Stomach (tissue), 8 donors: ENCODE measurements at regions not wholly inside any gene's neighbourhood (a gene's known extent, or its start where the extent isn't known, plus 50 kb on each side); places are given as distances from the start of the nearest gene placed in this dataset.

Experiments used
- DNase-seq, 2 donors: peaks; one replicate each; pipeline versions ENCODE4 v3.0.0 to v3.0.0-alpha.2; 2013 to 2019
- H3K27ac ChIP-seq, 5 donors: fragments of 200-600 bp in 4 of 5; sonication (generic) in 4 of 5; one replicate each; pipeline ENCODE4 v1.5.1; 2013 to 2019; ENCODE audit warnings: mild to moderate bottlenecking in 1 of 5, moderate library complexity in 1 of 5
- H3K27me3 ChIP-seq, 3 donors: fragments of 200-600 bp; sonication (generic); one replicate each; pipeline ENCODE4 v1.5.1; 2017 to 2019; ENCODE audit warnings: mixed run types in 1 of 3
- H3K36me3 ChIP-seq, 4 donors: fragments of 200-600 bp; sonication (generic); 1 replicate in 3 of 4; 2 replicates in 1 of 4; pipeline ENCODE4 v1.5.1; 2016 to 2019
- H3K4me1 ChIP-seq, 4 donors: fragments of 200-600 bp; sonication (generic); one replicate each; pipeline ENCODE4 v1.5.1; 2016 to 2019
- H3K4me3 ChIP-seq, 4 donors: fragments of 200-600 bp; sonication (generic) in 3 of 4; one replicate each; pipeline ENCODE4 v1.5.1; 2016 to 2019; ENCODE audit warnings: mild to moderate bottlenecking in 1 of 4
- H3K9me3 ChIP-seq, 4 donors: fragments of 200-600 bp; sonication (generic); one replicate each; pipeline ENCODE4 v1.5.1; 2016 to 2019
- CTCF ChIP-seq, 7 experiments: fragments of 450-650 bp in 4 of 7; fragments of 200-600 bp in 3 of 7; sonication (generic) in 3 of 7; IDR thresholded peaks; one replicate each; pipeline ENCODE4 v1.5.1; 2016 to 2019; ENCODE audit warnings: antibody characterized with exemption in 7 of 7, control low read depth in 2 of 7, mild to moderate bottlenecking in 1 of 7
- EP300 ChIP-seq: sonication (generic); formaldehyde crosslinking; IDR thresholded peaks from one replicate; pipeline ENCODE4 v1.6.1; 2017; ENCODE audit warnings: antibody characterized with exemption
- POLR2A ChIP-seq, 4 donors: fragments of 450-650 bp; IDR thresholded peaks; one replicate each; pipeline ENCODE4 v1.6.1; 2016; ENCODE audit warnings: antibody characterized with exemption in 4 of 4, control low read depth in 2 of 4, mild to moderate bottlenecking in 1 of 4, moderate library complexity in 1 of 4
- POLR2AphosphoS5 ChIP-seq, 3 donors: sonication (generic); formaldehyde crosslinking; IDR thresholded peaks; one replicate each; pipeline ENCODE4 v1.6.1; 2016; ENCODE audit warnings: antibody characterized with exemption in 3 of 3
- WGBS, 5 donors: extraction: QIAGEN DNeasy Blood & Tissue Kit in 3 of 5; methylation state at CpG; one replicate each; pipeline versions ENCODE4 v1.1.5 to v1.1.7; 2013 to 2018; 5-methylcytosine and 5-hydroxymethylcytosine counted together
- intact Hi-C: fragments of 100-400 bp; cut with DNase I; formaldehyde crosslinking; loops from one replicate; pipeline ENCODE4 v1.15.1; 2023; ENCODE audit warnings: low total_unique reads
- donor health status: healthy with polysubstance abuse.
- donor health status: Bipolar disorder and iron deficiency.
- donor health status: healthy.

- 82 to 100% (median 86%) methylated on average over 1 of the region's 1 CpG; no CpG with 5 or more reads in 2 of the 5 donors for WGBS, 5 donors
Observed at GRCh38 chrY:18966001-18966400, 192.5 kb upstream of the HSFY2 start.

GRCh38 chrY:18958846-18959245, 185.3 kb upstream of the HSFY2 start:
- no peaks in the 10 kb centered on the region for H3K4me1 ChIP-seq
- H3K9me3 ChIP-seq = peaks cover 0 to 3% (median 0%) of the 10 kb centered on the region in 4 donors
- no peak overlapping the region for H3K4me3 ChIP-seq
- H3K27ac ChIP-seq = no peak overlapping the region
- H3K36me3 ChIP-seq = no peaks in the 10 kb centered on the region
- H3K27me3 ChIP-seq = no peaks in the 10 kb centered on the region
- intact Hi-C loops = no loop called here
- TF ChIP-seq POLR2A (IDR thresholded peaks at IDR 0.05) (no peak), CTCF (IDR thresholded peaks at IDR 0.05) (no peak), POLR2AphosphoS5 (IDR thresholded peaks at IDR 0.05) (no peak), EP300 (no peak)
- 64 to 88% (median 83%) methylated on average over 4 of the region's 4 CpGs; no CpG with 5 or more reads in 2 of the 5 donors for WGBS, 5 donors
- DNase-seq = no peak

More at GRCh38 chrY:18966001-18966400, 192.5 kb upstream of the HSFY2 start:
- DNase-seq = no peak
- TF ChIP-seq EP300 = no peak
- Histone ChIP-seq H3K27me3 (no peaks in the 10 kb centered on the region), H3K4me1 (no peaks in the 10 kb centered on the region), H3K9me3 (peaks cover 0 to 9% (median 0%) of the 10 kb centered on the region in 4 donors), H3K27ac (no peak overlapping the region), H3K4me3 (no peak overlapping the region), H3K36me3 (no peaks in the 10 kb centered on the region)
- intact Hi-C loops = no loop called here

GRCh38 chrY:18951657-18952435, 178.3 kb upstream of the HSFY2 start:
- no peak overlapping the region for H3K4me3 ChIP-seq
- H3K27ac ChIP-seq = no peak overlapping the region
- intact Hi-C loops = no loop called here
- peaks cover 0 to 7% (median 0%) of the 10 kb centered on the region in 4 donors for H3K9me3 ChIP-seq
- no peaks in the 10 kb centered on the region for H3K27me3 ChIP-seq
- DNase-seq = no peak
- no peaks in the 10 kb centered on the region for H3K4me1 ChIP-seq
- WGBS, 5 donors = 45 to 66% (median 48%) methylated on average over 7 of the region's 7 CpGs; no CpG with 5 or more reads in 2 of the 5 donors
- no peaks in the 10 kb centered on the region for H3K36me3 ChIP-seq
- TF ChIP-seq POLR2AphosphoS5 (IDR thresholded peaks at IDR 0.05) (no peak), POLR2A (IDR thresholded peaks at IDR 0.05) (no peak), EP300 (no peak), CTCF (IDR thresholded peaks at IDR 0.05) (no peak)

GRCh38 chrY:18951019-18951418, 177.5 kb upstream of the HSFY2 start:
- no peak for DNase-seq
- WGBS, 5 donors = 80 to 100% (median 86%) methylated on average over 2 to 5 of the region's 5 CpGs; no CpG with 5 or more reads in 2 of the 5 donors
- intact Hi-C loops = no loop called here

More at GRCh38 chrY:18951019-18951418, 177.5 kb upstream of the HSFY2 start:
- Histone ChIP-seq H3K27me3 (no peaks in the 10 kb centered on the region), H3K27ac (no peak overlapping the region), H3K4me1 (no peaks in the 10 kb centered on the region), H3K36me3 (no peaks in the 10 kb centered on the region), H3K4me3 (no peak overlapping the region), H3K9me3 (peaks cover 0 to 7% (median 0%) of the 10 kb centered on the region in 4 donors)
- TF ChIP-seq CTCF (IDR thresholded peaks at IDR 0.05) (no peak), POLR2AphosphoS5 (IDR thresholded peaks at IDR 0.05) (no peak), EP300 (no peak), POLR2A (IDR thresholded peaks at IDR 0.05) (no peak)
